ENCODE measurements at regions not wholly inside any gene's neighbourhood (a gene's known extent, or its start where the extent isn't known, plus 50 kb on each side); places are given as distances from the start of the nearest gene placed in this dataset.

GRCh38 chr5:135203019-135203418, 169.0 kb upstream of the PITX1 start:
- DNase-seq: no peak

- no peak for DNase-seq
Measured at GRCh38 chr5:135199919-135200318, 165.9 kb upstream of the PITX1 start.

- no peak for DNase-seq
Measured at GRCh38 chr5:135196483-135196882, 162.5 kb upstream of the PITX1 start.

GRCh38 chr5:135195270-135195608, 161.2 kb upstream of the PITX1 start:
- DNase-seq: no peak

GRCh38 chr5:135194573-135195269, 160.7 kb upstream of the PITX1 start:
- DNase-seq: no peak

GRCh38 chr5:135194126-135194488, 160.1 kb upstream of the PITX1 start:
- DNase-seq: no peak

GRCh38 chr5:135193213-135194125, 159.4 kb upstream of the PITX1 start:
- DNase-seq: no peak

- no peak for DNase-seq
Measured at GRCh38 chr5:135192351-135192750, 158.3 kb upstream of the PITX1 start.

GRCh38 chr5:135191084-135191826, 157.2 kb upstream of the PITX1 start:
- DNase-seq: peak; percentile 55 to 69

GRCh38 chr5:135190416-135191083, 156.5 kb upstream of the PITX1 start:
- DNase-seq: no peak

- DNase-seq: no peak
Measured at GRCh38 chr5:135189024-135189423, 155.0 kb upstream of the PITX1 start.

GRCh38 chr5:135188233-135188914, 154.3 kb upstream of the PITX1 start:
- DNase-seq: no peak

- DNase-seq: no peak
Measured at GRCh38 chr5:135186662-135187522, 152.9 kb upstream of the PITX1 start.

- no peak for DNase-seq
Measured at GRCh38 chr5:135185481-135186065, 151.5 kb upstream of the PITX1 start.

GRCh38 chr5:135184646-135185045, 150.6 kb upstream of the PITX1 start:
- no peak for DNase-seq

GRCh38 chr5:135183464-135183863, 149.4 kb upstream of the PITX1 start:
- no peak for DNase-seq

- DNase-seq: no peak
Measured at GRCh38 chr5:135182675-135183074, 148.6 kb upstream of the PITX1 start.

GRCh38 chr5:135181653-135182052, 147.6 kb upstream of the PITX1 start:
- DNase-seq: no peak

GRCh38 chr5:135179308-135179980, 145.4 kb upstream of the PITX1 start:
- no peak for DNase-seq

GRCh38 chr5:135178476-135179155, 144.6 kb upstream of the PITX1 start:
- DNase-seq: no peak

Measured in CD4-positive, alpha-beta T cell treated with Interleukin-4 for 1 hour (primary cell).